Body of pancreas (tissue), 4 donors: ENCODE measurements at regions not wholly inside any gene's neighbourhood (a gene's known extent, or its start where the extent isn't known, plus 50 kb on each side); places are given as distances from the start of the nearest gene placed in this dataset.

Experiments used
- ATAC-seq: fragments of 150-250 bp; one replicate; pipeline ENCODE4 v1.9.1; 2016
- DNase-seq, 4 donors: peaks; one replicate each; pipeline ENCODE4 v3.0.0-alpha.2; 2019
- H3K27ac ChIP-seq, 4 donors: fragments of 200-600 bp; sonication (generic); 1 replicate in 3 of 4; 2 replicates in 1 of 4; pipeline versions ENCODE4 v1.5.1 to v1.6.1; 2016 to 2019; ENCODE audit warnings: mild to moderate bottlenecking in 1 of 4, mixed read lengths in 1 of 4, moderate library complexity in 1 of 4
- H3K27me3 ChIP-seq, 2 donors: fragments of 200-600 bp; sonication (generic); one replicate each; pipeline ENCODE4 v1.6.0; 2016; ENCODE audit warnings: mild to moderate bottlenecking in 1 of 2
- H3K36me3 ChIP-seq, 2 donors: fragments of 200-600 bp; sonication (generic); replicated peaks in 1 of 2; 2 replicates each; pipeline ENCODE4 v1.5.1; 2016; ENCODE audit warnings: low read depth in 2 of 2; ENCODE audit not compliant: insufficient read depth in 1 of 2
- H3K4me1 ChIP-seq: fragments of 200-600 bp; sonication (generic); one replicate; pipeline ENCODE4 v1.6.0; 2016
- H3K4me3 ChIP-seq, 2 donors: fragments of 200-600 bp; sonication (generic); 1 replicate in 1 of 2; 2 replicates in 1 of 2; pipeline ENCODE4 v1.5.1; 2016 to 2019
- H3K9me3 ChIP-seq, 3 donors: fragments of 200-600 bp; sonication (generic); 1 replicate in 2 of 3; 2 replicates in 1 of 3; pipeline ENCODE4 v1.5.1; 2016
- CTCF ChIP-seq, 7 experiments: fragments of 450-650 bp in 4 of 7; fragments of 200-600 bp in 3 of 7; sonication (generic) in 3 of 7; IDR thresholded peaks; one replicate each; pipeline ENCODE4 v1.5.1; 2016 to 2019; ENCODE audit warnings: antibody characterized with exemption in 7 of 7
- POLR2A ChIP-seq, 3 donors: fragments of 450-650 bp; IDR thresholded peaks; one replicate each; pipeline ENCODE4 v1.6.1; 2016; ENCODE audit warnings: antibody characterized with exemption in 3 of 3, mild to moderate bottlenecking in 2 of 3
- WGBS, 2 donors: methylation state at CpG; one replicate each; pipeline ENCODE4 v1.1.5; 2017; 5-methylcytosine and 5-hydroxymethylcytosine counted together
- intact Hi-C: fragments of 100-400 bp; cut with DNase I; formaldehyde crosslinking; loops from one replicate; pipeline ENCODE4 v1.15.1; 2023

- Histone ChIP-seq H3K27ac (no peak overlapping the region), H3K9me3 (no peaks in the 10 kb centered on the region), H3K27me3 (no peaks in the 10 kb centered on the region), H3K4me1 (peaks cover 9% of the 10 kb centered on the region), H3K36me3 (no peaks in the 10 kb centered on the region), H3K4me3 (no peak overlapping the region)
- intact Hi-C loops: no loop called here
- DNase-seq (no peak), ATAC-seq (no peak)
- no peak for TF ChIP-seq POLR2A (IDR thresholded peaks at IDR 0.05)
- no peak for TF ChIP-seq CTCF (IDR thresholded peaks at IDR 0.05)
- 94 to 100% methylated on average over 1 of the region's 1 CpG for WGBS, 2 donors
Measured at GRCh38 chr11:35071722-35072121, 67.2 kb upstream of the CD44 start.

GRCh38 chr11:35073691-35074419, 65.1 kb upstream of the CD44 start:
- Histone ChIP-seq H3K4me3 (no peak overlapping the region), H3K36me3 (no peaks in the 10 kb centered on the region), H3K27ac (no peak overlapping the region), H3K4me1 (peaks cover 23% of the 10 kb centered on the region), H3K27me3 (no peaks in the 10 kb centered on the region), H3K9me3 (no peaks in the 10 kb centered on the region)
- intact Hi-C loops: no loop called here
- WGBS, 2 donors: 46 to 50% methylated on average over 2 of the region's 2 CpGs
- TF ChIP-seq POLR2A (IDR thresholded peaks at IDR 0.05) (no peak), CTCF (IDR thresholded peaks at IDR 0.05) (no peak)
- ATAC-seq (no peak), DNase-seq (no peak)

- no peaks in the 10 kb centered on the region for H3K27me3 ChIP-seq
- peak overlapping the region in 2 of 4 donors; percentile 7 to 19 for H3K27ac ChIP-seq
- DNase-seq (peak in 1 of 4 donors; percentile 26), ATAC-seq (peak; percentile 78)
- WGBS, 2 donors: 50 to 53% methylated on average over 4 of the region's 4 CpGs
- intact Hi-C loops: no loop called here
- no peak overlapping the region for H3K4me3 ChIP-seq
- no peaks in the 10 kb centered on the region for H3K36me3 ChIP-seq
- H3K4me1 ChIP-seq: peaks cover 23% of the 10 kb centered on the region
- TF ChIP-seq POLR2A (IDR thresholded peaks at IDR 0.05) (no peak), CTCF (IDR thresholded peaks at IDR 0.05) (no peak)
- H3K9me3 ChIP-seq: no peaks in the 10 kb centered on the region
Measured at GRCh38 chr11:35076201-35077100, 62.5 kb upstream of the CD44 start.

GRCh38 chr11:35077709-35078469, 61.1 kb upstream of the CD44 start:
- Histone ChIP-seq H3K36me3 (no peaks in the 10 kb centered on the region), H3K27ac (peak overlapping the region in 1 of 4 donors; percentile 19), H3K4me3 (no peak overlapping the region), H3K4me1 (peaks cover 35% of the 10 kb centered on the region), H3K9me3 (no peaks in the 10 kb centered on the region), H3K27me3 (no peaks in the 10 kb centered on the region)
- DNase-seq (no peak), ATAC-seq (no peak)
- intact Hi-C loops: no loop called here
- TF ChIP-seq CTCF (IDR thresholded peaks at IDR 0.05) (no peak), POLR2A (IDR thresholded peaks at IDR 0.05) (no peak)
- 46 to 55% methylated on average over 5 of the region's 5 CpGs for WGBS, 2 donors
